H9 (cell line): ENCODE measurements at regions not wholly inside any gene's neighbourhood (a gene's known extent, or its start where the extent isn't known, plus 50 kb on each side); places are given as distances from the start of the nearest gene placed in this dataset.

Experiments used
- DNase-seq: peaks from one replicate; pipeline ENCODE4 v3.0.0-alpha.2; 2017
- H2AFZ ChIP-seq: one replicate; pipeline ENCODE4 v1.6.1; 2013; ENCODE audit warnings: mild to moderate bottlenecking, low read length, control low read depth, moderate library complexity
- H2AK5ac ChIP-seq: 2 replicates; pipeline ENCODE4 v1.6.1; 2013; ENCODE audit warnings: low read length, control low read depth, mixed read lengths; ENCODE audit not compliant: insufficient read length
- H2BK120ac ChIP-seq: one replicate; pipeline ENCODE4 v1.6.1; 2013; ENCODE audit warnings: low read depth, mild to moderate bottlenecking, low read length, control low read depth, inconsistent platforms; ENCODE audit not compliant: poor library complexity, severe bottlenecking
- H2BK12ac ChIP-seq: 2 replicates; pipeline ENCODE4 v1.6.1; 2013; ENCODE audit warnings: low read length, control low read depth, mixed read lengths, low read depth; ENCODE audit not compliant: insufficient read length
- H2BK15ac ChIP-seq: 2 replicates; pipeline ENCODE4 v1.6.1; 2013; ENCODE audit warnings: low read depth, low read length, control low read depth
- H2BK20ac ChIP-seq: one replicate; pipeline ENCODE4 v1.6.1; 2013; ENCODE audit warnings: low read depth, mild to moderate bottlenecking, low read length, control low read depth, inconsistent platforms; ENCODE audit not compliant: poor library complexity, severe bottlenecking
- H2BK5ac ChIP-seq: 2 replicates; pipeline ENCODE4 v1.6.1; 2013; ENCODE audit warnings: low read length, control low read depth, mixed read lengths; ENCODE audit not compliant: insufficient read length
- H3K14ac ChIP-seq: 2 replicates; pipeline ENCODE4 v1.6.1; 2013; ENCODE audit warnings: low read length, control low read depth; ENCODE audit not compliant: insufficient read depth
- H3K18ac ChIP-seq: 2 replicates; pipeline ENCODE4 v1.6.1; 2013; ENCODE audit warnings: low read depth, mild to moderate bottlenecking, mixed read lengths, low read length, control low read depth; ENCODE audit not compliant: insufficient read length
- H3K23ac ChIP-seq: 2 replicates; pipeline ENCODE4 v1.6.1; 2013; ENCODE audit warnings: low read length, control low read depth, mixed read lengths, low read depth; ENCODE audit not compliant: insufficient read length
- H3K23me2 ChIP-seq: 2 replicates; pipeline ENCODE4 v1.6.1; 2013; ENCODE audit warnings: low read depth, mild to moderate bottlenecking, mixed read lengths, low read length, control low read depth; ENCODE audit not compliant: insufficient read length, poor library complexity, severe bottlenecking
- H3K27ac ChIP-seq: 2 replicates; pipeline ENCODE4 v1.5.1; 2013; ENCODE audit warnings: low read length, control low read depth, mixed read lengths, low read depth; ENCODE audit not compliant: insufficient read length
- H3K27me3 ChIP-seq: 2 replicates; pipeline ENCODE4 v1.6.1; 2013; ENCODE audit warnings: low read length, control low read depth, inconsistent platforms; ENCODE audit not compliant: insufficient read depth
- H3K4ac ChIP-seq: 2 replicates; pipeline ENCODE4 v1.6.1; 2013; ENCODE audit warnings: low read depth, mild to moderate bottlenecking, control low read depth, inconsistent platforms, low read length, moderate library complexity
- H3K4me1 ChIP-seq: 2 replicates; pipeline ENCODE4 v1.6.1; 2013; ENCODE audit warnings: low read length, control low read depth, inconsistent platforms; ENCODE audit not compliant: insufficient read depth
- H3K4me2 ChIP-seq: 2 replicates; pipeline ENCODE4 v1.6.1; 2013; ENCODE audit warnings: low read length, control low read depth, mixed read lengths; ENCODE audit not compliant: insufficient read length, insufficient read depth
- H3K56ac ChIP-seq: 2 replicates; pipeline ENCODE4 v1.6.1; 2013; ENCODE audit warnings: low read depth, mild to moderate bottlenecking, mixed read lengths, low read length, control low read depth; ENCODE audit not compliant: insufficient read length
- H3K79me1 ChIP-seq: 2 replicates; pipeline ENCODE4 v1.6.1; 2013; ENCODE audit warnings: low read depth, mild to moderate bottlenecking, moderate library complexity, low read length, control low read depth, inconsistent platforms; ENCODE audit not compliant: insufficient read depth, poor library complexity, severe bottlenecking
- H3K79me2 ChIP-seq: 2 replicates; pipeline ENCODE4 v1.6.1; 2013; ENCODE audit warnings: low read length, control low read depth, inconsistent platforms; ENCODE audit not compliant: insufficient read depth
- H3K9ac ChIP-seq: 2 replicates; pipeline ENCODE4 v1.6.1; 2013; ENCODE audit warnings: low read length, control low read depth, mixed read lengths; ENCODE audit not compliant: insufficient read length; ENCODE audit errors: extremely low read depth
- H3K9me3 ChIP-seq: one replicate; pipeline ENCODE4 v1.6.1; 2013; ENCODE audit warnings: low read depth, low read length, inconsistent platforms; ENCODE audit not compliant: control insufficient read depth
- H3T11ph ChIP-seq: one replicate; pipeline ENCODE4 v1.6.1; 2013; ENCODE audit warnings: mild to moderate bottlenecking, low read length, control low read depth, inconsistent platforms
- H4K20me1 ChIP-seq: one replicate; pipeline ENCODE4 v1.6.1; 2013; ENCODE audit not compliant: control insufficient read depth, insufficient read length, insufficient read depth
- H4K5ac ChIP-seq: 2 replicates; pipeline ENCODE4 v1.6.1; 2013; ENCODE audit warnings: low read depth, mild to moderate bottlenecking, mixed read lengths, low read length, control low read depth; ENCODE audit not compliant: insufficient read length
- H4K8ac ChIP-seq: replicated peaks from 2 replicates; pipeline ENCODE4 v1.6.1; 2013; ENCODE audit warnings: low read length, control low read depth, mixed read lengths, low read depth; ENCODE audit not compliant: insufficient read length
- H4K91ac ChIP-seq: 2 replicates; pipeline ENCODE4 v1.6.1; 2013; ENCODE audit warnings: low read depth, mild to moderate bottlenecking, moderate library complexity, mixed read lengths, low read length, control low read depth; ENCODE audit not compliant: insufficient read length
- H3K27ac Mint-ChIP-seq, 3 experiments: 2 replicates in 2 of 3; 3 replicates in 1 of 3; pipeline ENCODE4 v1.8.0; 2020 to 2021; ENCODE audit warnings: mixed read lengths in 3 of 3, mild to moderate bottlenecking in 1 of 3, moderate library complexity in 1 of 3
- H3K27me3 Mint-ChIP-seq: 2 replicates; pipeline ENCODE4 v1.8.0; 2021; ENCODE audit warnings: low read depth, mild to moderate bottlenecking, moderate library complexity, mixed read lengths
- H3K36me3 Mint-ChIP-seq, 3 experiments: 2 replicates in 2 of 3; 3 replicates in 1 of 3; pipeline ENCODE4 v1.8.0; 2020 to 2021; ENCODE audit warnings: low read depth in 3 of 3, mixed read lengths in 3 of 3; ENCODE audit not compliant: insufficient read depth in 1 of 3
- H3K4me1 Mint-ChIP-seq, 2 experiments: 2 replicates each; pipeline ENCODE4 v1.8.0; 2020; ENCODE audit warnings: mixed read lengths in 2 of 2
- H3K4me3 Mint-ChIP-seq, 2 experiments: 2 replicates in 1 of 2; 3 replicates in 1 of 2; pipeline ENCODE4 v1.8.0; 2020 to 2021; ENCODE audit warnings: mild to moderate bottlenecking in 2 of 2, mixed read lengths in 2 of 2, moderate library complexity in 1 of 2
- H3K9me3 Mint-ChIP-seq, 2 experiments: 2 replicates in 1 of 2; 3 replicates in 1 of 2; pipeline ENCODE4 v1.8.0; 2020; ENCODE audit warnings: mild to moderate bottlenecking in 2 of 2, mixed read lengths in 2 of 2, moderate library complexity in 1 of 2
- CTCF ChIP-seq: fragments of 200-600 bp; sonication (generic); conservative IDR thresholded peaks from 3 replicates; pipeline ENCODE4 v1.8.0; 2021; ENCODE audit warnings: antibody characterized with exemption, mild to moderate bottlenecking
- WGBS: extraction: QIAGEN DNeasy Blood & Tissue Kit; methylation state at CpG from one replicate; pipeline ENCODE4 v1.1.7; 2013; ENCODE audit warnings: missing lambda C conversion rate, low lambda C conversion rate, mixed read lengths; ENCODE audit not compliant: insufficient read length; ENCODE audit errors: extremely low coverage; 5-methylcytosine and 5-hydroxymethylcytosine counted together

DNA sequence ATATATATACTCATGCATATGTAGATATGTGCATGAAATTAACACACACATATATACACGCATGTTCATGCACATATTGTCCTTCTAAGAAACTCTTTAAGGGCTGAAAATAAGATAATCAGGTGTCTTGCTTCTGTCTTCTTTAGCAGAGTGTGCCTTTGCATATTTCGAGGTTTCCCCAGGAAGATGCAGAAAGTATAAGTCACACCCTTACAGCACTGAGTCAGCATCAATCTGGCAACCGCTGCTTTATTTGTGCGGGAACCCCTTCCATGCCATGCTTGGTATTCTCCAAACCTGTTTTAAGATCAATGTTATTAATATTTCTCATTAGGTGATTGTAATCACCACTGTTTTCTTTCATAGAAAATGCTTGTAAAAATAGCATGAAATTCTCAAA lies 557.9 kb downstream of the CAAP1 start:
- H3K18ac ChIP-seq = no peak overlapping the region

More for the DNA sequence above, 557.9 kb downstream of the CAAP1 start:
- Histone ChIP-seq H3T11ph (no peak overlapping the region), H3K56ac (no peak overlapping the region), H3K27me3 (no peaks in the 10 kb centered on the region), H2AK5ac (no peak overlapping the region), H3K79me1 (no peaks in the 10 kb centered on the region), H3K4me1 (no peaks in the 10 kb centered on the region), H2BK120ac (no peak overlapping the region), H2BK5ac (no peak overlapping the region), H2BK15ac (no peak overlapping the region), H3K23ac (no peak overlapping the region), H2AFZ (no peak overlapping the region), H3K27ac (no peak overlapping the region), H3K79me2 (no peaks in the 10 kb centered on the region), H3K9ac (no peak overlapping the region), H4K5ac (no peak overlapping the region), H3K4ac (no peak overlapping the region), H2BK20ac (no peak overlapping the region), H4K91ac (no peak overlapping the region), H3K4me2 (no peak overlapping the region), H2BK12ac (no peak overlapping the region), H4K8ac (no peak overlapping the region), H3K23me2 (no peaks in the 10 kb centered on the region), H4K20me1 (no peaks in the 10 kb centered on the region), H3K14ac (no peak overlapping the region), H3K9me3 (no peaks in the 10 kb centered on the region)
- WGBS = no CpG with 5 or more reads among the region's 4 CpGs
- DNase-seq = no peak
- H3K27me3 Mint-ChIP-seq = no peaks in the 10 kb centered on the region
- no peak for TF ChIP-seq CTCF
- H3K36me3 Mint-ChIP-seq = no peaks in the 10 kb centered on the region
- no peak overlapping the region for H3K27ac Mint-ChIP-seq
- H3K4me1 Mint-ChIP-seq = peaks cover 11 to 12% of the 10 kb centered on the region in 2 experiments
- H3K4me3 Mint-ChIP-seq = no peak overlapping the region
- H3K9me3 Mint-ChIP-seq = no peaks in the 10 kb centered on the region
